CD4-positive, alpha-beta memory T cell (primary cell): ENCODE measurements at regions not wholly inside any gene's neighbourhood (a gene's known extent, or its start where the extent isn't known, plus 50 kb on each side); places are given as distances from the start of the nearest gene placed in this dataset.
A peak's percentile ranks its signal among the peaks of the same experiment; 100 is the strongest.

ENCODE experiments used
- CTCF ChIA-PET: fragments of 350-600 bp; sonication (Branson Sonifier 250); formaldehyde crosslinking; loops from one replicate; lab custom pipeline; 2021; ENCODE audit warnings: inconsistent platforms; ENCODE audit not compliant: partially characterized antibody; lab: Charles Lee
- POLR2A ChIA-PET: fragments of 350-600 bp; sonication (Branson Sonifier 250); formaldehyde crosslinking; loops from one replicate; lab custom pipeline; 2021; ENCODE audit not compliant: partially characterized antibody; lab: Charles Lee
- DNase-seq, 5 donors: peaks; one replicate each; pipeline versions ENCODE4 v3.0.0 to v3.0.0-alpha.2; 2020 to 2022; ENCODE audit warnings: mixed read lengths in 1 of 5
- H3K27ac ChIP-seq: one replicate; pipeline ENCODE4 v1.7.0; 2013; ENCODE audit warnings: low read depth, low read length
- H3K27me3 ChIP-seq: 2 replicates; pipeline ENCODE4 v1.7.0; 2013; ENCODE audit warnings: mild to moderate bottlenecking, low read length, moderate library complexity; ENCODE audit not compliant: insufficient read depth
- H3K36me3 ChIP-seq: 2 replicates; pipeline ENCODE4 v1.7.0; 2013; ENCODE audit warnings: mild to moderate bottlenecking, low read length, moderate library complexity; ENCODE audit not compliant: insufficient read depth
- H3K4me1 ChIP-seq: 2 replicates; pipeline ENCODE4 v1.7.0; 2013; ENCODE audit warnings: mild to moderate bottlenecking, low read length, moderate library complexity; ENCODE audit not compliant: insufficient read depth
- H3K4me3 ChIP-seq, 2 donors: one replicate each; pipeline ENCODE4 v1.7.0; 2013; ENCODE audit warnings: low read length in 2 of 2, mild to moderate bottlenecking in 1 of 2
- H3K9me3 ChIP-seq, 2 donors: one replicate each; pipeline ENCODE4 v1.7.0; 2013; ENCODE audit warnings: low read length in 2 of 2, control low read depth in 1 of 2; ENCODE audit not compliant: control insufficient read depth in 1 of 2
- H3K27ac Mint-ChIP-seq, 7 donors: one replicate each; pipeline ENCODE4 v1.8.0; 2020 to 2021; ENCODE audit warnings: mixed read lengths in 7 of 7, mild to moderate bottlenecking in 6 of 7, inconsistent platforms in 3 of 7, moderate library complexity in 3 of 7
- H3K27me3 Mint-ChIP-seq, 2 donors: one replicate each; pipeline ENCODE4 v1.8.0; 2020 to 2021; ENCODE audit warnings: mixed read lengths in 2 of 2
- H3K36me3 Mint-ChIP-seq, 2 donors: one replicate each; pipeline ENCODE4 v1.8.0; 2020 to 2021; ENCODE audit warnings: mixed read lengths in 2 of 2, inconsistent platforms in 1 of 2, mild to moderate bottlenecking in 1 of 2
- H3K4me1 Mint-ChIP-seq, 4 donors: one replicate each; pipeline ENCODE4 v1.8.0; 2020 to 2021; ENCODE audit warnings: mixed read lengths in 4 of 4, mild to moderate bottlenecking in 1 of 4
- H3K4me3 Mint-ChIP-seq, 8 donors: one replicate each; pipeline ENCODE4 v1.8.0; 2020 to 2021; ENCODE audit warnings: mixed read lengths in 8 of 8, mild to moderate bottlenecking in 7 of 8, moderate library complexity in 6 of 8, inconsistent platforms in 3 of 8
- H3K9me3 Mint-ChIP-seq, 8 donors: one replicate each; pipeline ENCODE4 v1.8.0; 2020 to 2021; ENCODE audit warnings: mixed read lengths in 8 of 8, mild to moderate bottlenecking in 5 of 8, inconsistent platforms in 3 of 8, moderate library complexity in 1 of 8
- intact Hi-C: fragments of 100-400 bp; cut with micrococcal nuclease; formaldehyde crosslinking; loops from one replicate; pipeline ENCODE4 v1.15.1; 2023

GRCh38 chr3:124620600-124621063 is 109.6 kb upstream of the UMPS start:
- Mint-ChIP-seq H3K4me3 (peak overlapping the region; percentile 65 to 85 (median 80)), H3K27me3 (no peaks in the 10 kb centered on the region), H3K4me1 (peaks cover 25 to 47% (median 32%) of the 10 kb centered on the region in 4 donors), H3K36me3 (no peaks in the 10 kb centered on the region), H3K27ac (peak overlapping the region; percentile 62 to 95 (median 89)), H3K9me3 (no peaks in the 10 kb centered on the region)
- CTCF ChIA-PET: interaction anchor here (0.7 to 2.9 kb wide), 6 partner anchors 13 to 70 kb away, joined by 3 to 18 read pairs (median 4); no protein-coding TSS in a partner anchor
- intact Hi-C loops: loop anchor here (1.0 to 5.0 kb wide), 2 partner anchors 38 to 69 kb away; no protein-coding TSS in a partner anchor
- H3K27me3 ChIP-seq: no peaks in the 10 kb centered on the region
- peaks cover 23% of the 10 kb centered on the region for H3K4me1 ChIP-seq
- POLR2A ChIA-PET: interaction anchor here (0.7 to 0.9 kb wide), 3 partner anchors 9 to 36 kb away, joined by 3 read pairs; no protein-coding TSS in a partner anchor
- no peaks in the 10 kb centered on the region for H3K36me3 ChIP-seq
- H3K4me3 ChIP-seq: peak overlapping the region in 1 of 2 donors; percentile 43
- peak in 4 of 5 donors; percentile 9 to 19 (median 16) for DNase-seq
- peak overlapping the region; percentile 36 for H3K27ac ChIP-seq
- no peaks in the 10 kb centered on the region for H3K9me3 ChIP-seq

GRCh38 chr3:124621498-124621897 is 108.8 kb upstream of the UMPS start:
- no peak for DNase-seq
- no peaks in the 10 kb centered on the region for H3K9me3 ChIP-seq
- H3K4me1 ChIP-seq: peaks cover 23% of the 10 kb centered on the region
- no peak overlapping the region for H3K27ac ChIP-seq
- POLR2A ChIA-PET: no interaction called here
- Mint-ChIP-seq H3K9me3 (no peaks in the 10 kb centered on the region), H3K4me1 (peaks cover 25 to 44% (median 31%) of the 10 kb centered on the region in 4 donors), H3K27me3 (no peaks in the 10 kb centered on the region), H3K4me3 (peak overlapping the region in 2 of 8 donors; percentile 81 to 85), H3K27ac (peak overlapping the region in 2 of 7 donors; percentile 62 to 75), H3K36me3 (no peaks in the 10 kb centered on the region)
- intact Hi-C loops: loop anchor here (5.0 kb wide), 1 partner anchor 39 kb away; no protein-coding TSS in a partner anchor
- no peaks in the 10 kb centered on the region for H3K36me3 ChIP-seq
- CTCF ChIA-PET: interaction anchor here (1.0 to 1.5 kb wide), 2 partner anchors 55 to 67 kb away, joined by 5 read pairs; no protein-coding TSS in a partner anchor
- H3K4me3 ChIP-seq: no peak overlapping the region
- H3K27me3 ChIP-seq: no peaks in the 10 kb centered on the region

- CTCF ChIA-PET: interaction anchor here (1.3 kb wide), 1 partner anchor 11 kb away, joined by 3 read pairs; no protein-coding TSS in a partner anchor
Observed at GRCh38 chr3:124625074-124625473, 105.2 kb upstream of the UMPS start.

GRCh38 chr3:124627501-124627908 is 102.7 kb upstream of the UMPS start:
- Histone ChIP-seq H3K36me3 (no peaks in the 10 kb centered on the region), H3K4me1 (no peaks in the 10 kb centered on the region), H3K27me3 (no peaks in the 10 kb centered on the region), H3K4me3 (no peak overlapping the region), H3K9me3 (no peaks in the 10 kb centered on the region), H3K27ac (no peak overlapping the region)
- no peak for DNase-seq
- intact Hi-C loops: no loop called here
- peaks cover 1 to 6% (median 4%) of the 10 kb centered on the region in 4 donors for H3K4me1 Mint-ChIP-seq
- H3K9me3 Mint-ChIP-seq: no peaks in the 10 kb centered on the region
- ChIA-PET POLR2A (no interaction called here), CTCF (interaction anchor here (0.5 to 0.8 kb wide), 2 partner anchors 9 to 12 kb away, joined by 3 read pairs; no protein-coding TSS in a partner anchor)
- H3K36me3 Mint-ChIP-seq: peaks cover 5% of the 10 kb centered on the region in 2 donors
- no peak overlapping the region for H3K27ac Mint-ChIP-seq
- H3K27me3 Mint-ChIP-seq: peaks cover 0 to 1% of the 10 kb centered on the region in 2 donors
- H3K4me3 Mint-ChIP-seq: no peak overlapping the region

More at GRCh38 chr3:124625074-124625473, 105.2 kb upstream of the UMPS start:
- Histone ChIP-seq H3K9me3 (no peaks in the 10 kb centered on the region), H3K27ac (no peak overlapping the region), H3K4me3 (no peak overlapping the region), H3K36me3 (no peaks in the 10 kb centered on the region), H3K4me1 (peaks cover 16% of the 10 kb centered on the region), H3K27me3 (no peaks in the 10 kb centered on the region)
- no peaks in the 10 kb centered on the region for H3K36me3 Mint-ChIP-seq
- POLR2A ChIA-PET: no interaction called here
- no peak overlapping the region for H3K4me3 Mint-ChIP-seq
- no peak overlapping the region for H3K27ac Mint-ChIP-seq
- H3K9me3 Mint-ChIP-seq: no peaks in the 10 kb centered on the region
- peaks cover 16 to 24% (median 21%) of the 10 kb centered on the region in 4 donors for H3K4me1 Mint-ChIP-seq
- intact Hi-C loops: no loop called here
- no peaks in the 10 kb centered on the region for H3K27me3 Mint-ChIP-seq
- DNase-seq: no peak

GRCh38 chr3:124628863-124629262 is 101.4 kb upstream of the UMPS start:
- Histone ChIP-seq H3K4me1 (no peaks in the 10 kb centered on the region), H3K4me3 (no peak overlapping the region), H3K27me3 (no peaks in the 10 kb centered on the region), H3K9me3 (no peaks in the 10 kb centered on the region), H3K27ac (no peak overlapping the region), H3K36me3 (no peaks in the 10 kb centered on the region)
- H3K4me3 Mint-ChIP-seq: no peak overlapping the region
- peaks cover 11% of the 10 kb centered on the region in 2 donors for H3K36me3 Mint-ChIP-seq
- intact Hi-C loops: no loop called here
- H3K4me1 Mint-ChIP-seq: peaks cover 0 to 2% (median 0%) of the 10 kb centered on the region in 4 donors
- no peak for DNase-seq
- CTCF ChIA-PET: interaction anchor here (0.7 kb wide), 1 partner anchor 45 kb away, joined by 3 read pairs; no protein-coding TSS in a partner anchor
- H3K27ac Mint-ChIP-seq: no peak overlapping the region
- peaks cover 0 to 1% of the 10 kb centered on the region in 2 donors for H3K27me3 Mint-ChIP-seq
- no peaks in the 10 kb centered on the region for H3K9me3 Mint-ChIP-seq
- POLR2A ChIA-PET: interaction anchor here (1.5 kb wide), 1 partner anchor 9 kb away, joined by 3 read pairs; no protein-coding TSS in a partner anchor

- no peak overlapping the region for H3K27ac ChIP-seq
- Mint-ChIP-seq H3K9me3 (no peaks in the 10 kb centered on the region), H3K4me1 (no peaks in the 10 kb centered on the region), H3K27me3 (peaks cover 0 to 1% of the 10 kb centered on the region in 2 donors), H3K4me3 (no peak overlapping the region), H3K36me3 (peaks cover 13% of the 10 kb centered on the region in 2 donors), H3K27ac (peak overlapping the region in 2 of 7 donors; percentile 11 to 23)
- intact Hi-C loops: no loop called here
- ChIA-PET CTCF (interaction anchor here (0.7 to 1.0 kb wide), 2 partner anchors 11 to 46 kb away, joined by 3 read pairs; no protein-coding TSS in a partner anchor), POLR2A (interaction anchor here (1.5 kb wide), 1 partner anchor 9 kb away, joined by 3 read pairs; no protein-coding TSS in a partner anchor)
- DNase-seq: no peak
- no peaks in the 10 kb centered on the region for H3K27me3 ChIP-seq
- H3K4me1 ChIP-seq: no peaks in the 10 kb centered on the region
- no peaks in the 10 kb centered on the region for H3K36me3 ChIP-seq
- no peaks in the 10 kb centered on the region for H3K9me3 ChIP-seq
- H3K4me3 ChIP-seq: no peak overlapping the region
Observed at GRCh38 chr3:124629497-124629896, 100.8 kb upstream of the UMPS start.

GRCh38 chr3:124630960-124631359 is 99.3 kb upstream of the UMPS start:
- POLR2A ChIA-PET: no interaction called here
- H3K27ac ChIP-seq: no peak overlapping the region
- H3K4me1 ChIP-seq: no peaks in the 10 kb centered on the region
- H3K36me3 ChIP-seq: no peaks in the 10 kb centered on the region
- intact Hi-C loops: no loop called here
- Mint-ChIP-seq H3K27me3 (peaks cover 0 to 1% of the 10 kb centered on the region in 2 donors), H3K36me3 (peaks cover 21 to 22% of the 10 kb centered on the region in 2 donors), H3K4me1 (no peaks in the 10 kb centered on the region), H3K9me3 (no peaks in the 10 kb centered on the region), H3K4me3 (no peak overlapping the region), H3K27ac (no peak overlapping the region)
- H3K4me3 ChIP-seq: no peak overlapping the region
- no peak for DNase-seq
- H3K9me3 ChIP-seq: no peaks in the 10 kb centered on the region
- H3K27me3 ChIP-seq: no peaks in the 10 kb centered on the region
- CTCF ChIA-PET: interaction anchor here (1.2 kb wide), 1 partner anchor 58 kb away, joined by 4 read pairs; no protein-coding TSS in a partner anchor
